Common myeloid progenitor, CD34-positive (primary cell): ENCODE measurements at regions not wholly inside any gene's neighbourhood (a gene's known extent, or its start where the extent isn't known, plus 50 kb on each side); places are given as distances from the start of the nearest gene placed in this dataset.

Experiments used
- CTCF ChIA-PET: fragments of 350-600 bp; sonication (Branson Sonifier 250); formaldehyde crosslinking; loops from one replicate; lab custom pipeline; 2021; ENCODE audit warnings: antibody characterized with exemption; lab: Charles Lee
- POLR2A ChIA-PET: fragments of 350-600 bp; sonication (Branson Sonifier 250); formaldehyde crosslinking; loops from one replicate; lab custom pipeline; 2021; ENCODE audit warnings: antibody characterized with exemption; lab: Charles Lee
- DNase-seq, 3 donors: peaks; one replicate each; pipeline versions ENCODE4 v3.0.0 to v3.0.0-alpha.2; 2013
- H3K27ac ChIP-seq, 2 experiments: 1 replicate in 1 of 2; 2 replicates in 1 of 2; pipeline ENCODE4 v1.7.0; 2013; ENCODE audit warnings: inconsistent platforms in 2 of 2, low read length in 2 of 2, mild to moderate bottlenecking in 2 of 2, low read depth in 1 of 2, moderate library complexity in 1 of 2; ENCODE audit not compliant: severe bottlenecking in 2 of 2, insufficient read depth in 1 of 2, poor library complexity in 1 of 2
- H3K27me3 ChIP-seq, 5 experiments: replicated peaks in 2 of 5; 1 replicate in 3 of 5; 2 replicates in 2 of 5; pipeline versions ENCODE4 v1.6.1 to v1.7.0; 2013; ENCODE audit warnings: low read length in 4 of 5, mild to moderate bottlenecking in 2 of 5, moderate library complexity in 2 of 5, inconsistent platforms in 1 of 5; ENCODE audit not compliant: insufficient read depth in 5 of 5, control insufficient read depth in 4 of 5
- H3K36me3 ChIP-seq, 4 experiments: 1 replicate in 2 of 4; 2 replicates in 2 of 4; pipeline versions ENCODE4 v1.6.1 to v1.7.0; 2013; ENCODE audit warnings: low read length in 3 of 4, control low read depth in 1 of 4, mild to moderate bottlenecking in 1 of 4; ENCODE audit not compliant: control insufficient read depth in 4 of 4, insufficient read depth in 4 of 4
- H3K4me1 ChIP-seq, 4 experiments: 1 replicate in 3 of 4; 2 replicates in 1 of 4; pipeline versions ENCODE4 v1.6.1 to v1.7.1; 2013; ENCODE audit warnings: low read length in 3 of 4, mild to moderate bottlenecking in 3 of 4, control low read depth in 1 of 4, inconsistent platforms in 1 of 4, moderate library complexity in 1 of 4; ENCODE audit not compliant: control insufficient read depth in 4 of 4, insufficient read depth in 4 of 4; ENCODE audit errors: control extremely low read depth in 1 of 4
- H3K4me3 ChIP-seq, 7 experiments: 1 replicate in 4 of 7; 2 replicates in 3 of 7; pipeline versions ENCODE4 v1.5.1 to v1.7.0; 2013; ENCODE audit warnings: mild to moderate bottlenecking in 7 of 7, low read length in 6 of 7, moderate library complexity in 6 of 7, inconsistent platforms in 2 of 7, low read depth in 2 of 7, control low read depth in 1 of 7; ENCODE audit not compliant: insufficient read depth in 4 of 7, control insufficient read depth in 1 of 7; ENCODE audit errors: extremely low read depth in 1 of 7
- H3K9me3 ChIP-seq, 5 experiments: 1 replicate in 4 of 5; 2 replicates in 1 of 5; pipeline versions ENCODE4 v1.6.1 to v1.7.1; 2013; ENCODE audit warnings: low read length in 4 of 5, mild to moderate bottlenecking in 2 of 5, inconsistent platforms in 1 of 5, low read depth in 1 of 5, moderate library complexity in 1 of 5; ENCODE audit not compliant: control insufficient read depth in 4 of 5, insufficient read depth in 2 of 5; ENCODE audit errors: control extremely low read depth in 1 of 5
- WGBS: methylation state at CpG from one replicate; pipeline ENCODE4 v1.1.5; 2013; ENCODE audit not compliant: insufficient coverage; 5-methylcytosine and 5-hydroxymethylcytosine counted together

- WGBS, result no CpG with 5 or more reads among the region's 1 CpG
- Histone ChIP-seq H3K4me1 (no peaks in the 10 kb centered on the region), H3K9me3 (no peaks in the 10 kb centered on the region), H3K4me3 (no peak overlapping the region), H3K27ac (no peak overlapping the region), H3K36me3 (no peaks in the 10 kb centered on the region), H3K27me3 (no peaks in the 10 kb centered on the region)
- POLR2A ChIA-PET, result no interaction called here
- DNase-seq, result no peak
- CTCF ChIA-PET, result no interaction called here
Measured at GRCh38 chr5:165083394-165083793, 1578.0 kb downstream of the MAT2B start.

GRCh38 chr5:165086465-165086864 lies 1581.0 kb downstream of the MAT2B start:
- Histone ChIP-seq H3K4me1 (no peaks in the 10 kb centered on the region), H3K27ac (no peak overlapping the region), H3K9me3 (no peaks in the 10 kb centered on the region), H3K4me3 (no peak overlapping the region), H3K27me3 (no peaks in the 10 kb centered on the region), H3K36me3 (no peaks in the 10 kb centered on the region)
- WGBS, result 90% methylated on average over 2 of the region's 2 CpGs
- ChIA-PET POLR2A (no interaction called here), CTCF (no interaction called here)
- no peak for DNase-seq

- Histone ChIP-seq H3K4me3 (no peak overlapping the region), H3K9me3 (peaks cover 0 to 4% (median 4%) of the 10 kb centered on the region in 5 experiments), H3K36me3 (no peaks in the 10 kb centered on the region), H3K27me3 (no peaks in the 10 kb centered on the region), H3K27ac (no peak overlapping the region), H3K4me1 (no peaks in the 10 kb centered on the region)
- no CpG with 5 or more reads among the region's 1 CpG for WGBS
- ChIA-PET CTCF (no interaction called here), POLR2A (interaction anchor here (0.6 kb wide), 1 partner anchor 774 kb away, joined by 3 read pairs; no protein-coding TSS in a partner anchor)
- DNase-seq, result no peak
Measured at GRCh38 chr5:165094782-165095181, 1589.4 kb downstream of the MAT2B start.

DNA sequence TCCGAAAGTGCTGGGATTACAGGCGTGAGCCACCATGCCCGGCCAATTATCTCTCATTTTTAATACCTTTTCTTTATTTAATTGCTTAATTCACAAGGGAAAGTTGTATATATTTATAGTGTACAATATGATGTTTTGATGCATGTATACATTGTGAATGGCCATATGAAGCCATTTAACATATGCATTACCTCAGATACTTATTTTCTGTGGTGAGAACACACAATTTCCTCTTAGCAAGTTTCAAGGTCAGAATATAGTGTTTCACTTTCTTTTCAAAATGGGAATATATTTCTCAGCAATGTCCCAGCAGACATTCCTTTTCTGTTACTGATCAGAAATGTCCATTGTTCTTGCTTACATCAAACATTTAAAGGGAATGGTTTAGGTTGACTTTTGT lies 1596.3 kb downstream of the MAT2B start:
- Histone ChIP-seq H3K4me3 (no peak overlapping the region), H3K36me3 (no peaks in the 10 kb centered on the region), H3K4me1 (no peaks in the 10 kb centered on the region), H3K9me3 (peaks cover 0 to 8% (median 4%) of the 10 kb centered on the region in 5 experiments), H3K27ac (no peak overlapping the region), H3K27me3 (no peaks in the 10 kb centered on the region)
- ChIA-PET CTCF (no interaction called here), POLR2A (no interaction called here)
- no peak for DNase-seq
- no CpG with 5 or more reads among the region's 3 CpGs for WGBS

DNA sequence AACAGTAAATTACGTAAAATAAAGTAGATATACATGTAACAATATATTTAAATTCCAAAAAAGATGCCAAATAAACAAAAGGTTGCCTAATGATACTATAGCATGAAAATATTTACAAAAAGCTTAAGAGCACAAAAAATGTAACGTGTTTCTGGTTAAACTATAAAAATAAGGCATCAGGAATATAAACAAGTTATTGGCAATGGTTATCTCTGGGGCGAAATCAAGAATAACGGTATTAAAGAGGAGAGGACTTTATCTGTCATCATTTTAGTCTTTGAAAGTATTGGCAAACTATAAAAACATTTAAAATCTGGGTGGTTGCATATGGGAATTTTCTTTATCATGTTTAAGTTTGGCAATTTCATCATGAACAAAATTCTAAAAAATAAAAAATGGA lies 1599.2 kb downstream of the MAT2B start:
- CTCF ChIA-PET, result no interaction called here
- H3K36me3 ChIP-seq, result no peaks in the 10 kb centered on the region
- no peak for DNase-seq
- POLR2A ChIA-PET, result no interaction called here
- H3K27ac ChIP-seq, result no peak overlapping the region
- no CpG with 5 or more reads among the region's 4 CpGs for WGBS
- peaks cover 0 to 6% (median under 1%) of the 10 kb centered on the region in 5 experiments for H3K9me3 ChIP-seq
- no peaks in the 10 kb centered on the region for H3K4me1 ChIP-seq
- no peaks in the 10 kb centered on the region for H3K27me3 ChIP-seq
- no peak overlapping the region for H3K4me3 ChIP-seq

DNA sequence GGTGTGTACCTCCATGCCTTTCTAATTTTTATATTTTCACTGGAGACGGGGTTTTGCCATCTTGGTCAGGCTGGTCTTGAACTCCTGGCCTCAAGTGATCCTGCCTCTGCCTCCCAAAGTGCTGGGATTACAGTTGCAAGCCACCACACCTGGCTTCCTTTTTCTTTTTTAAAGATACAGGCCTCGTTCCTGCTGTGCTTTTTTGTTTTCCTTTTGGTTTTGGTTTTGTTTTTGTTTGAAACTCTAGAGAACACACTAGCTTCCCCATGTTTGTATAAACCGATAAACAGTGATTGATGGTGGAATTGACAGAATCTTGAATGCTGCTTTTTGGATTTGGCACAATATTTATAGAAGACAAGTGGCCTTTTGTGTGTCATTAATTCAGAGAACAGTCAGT lies 1603.4 kb downstream of the MAT2B start:
- 93% methylated on average over 1 of the region's 3 CpGs for WGBS
- DNase-seq, result no peak
- no peak overlapping the region for H3K27ac ChIP-seq
- ChIA-PET POLR2A (no interaction called here), CTCF (no interaction called here)
- no peaks in the 10 kb centered on the region for H3K36me3 ChIP-seq
- H3K4me1 ChIP-seq, result no peaks in the 10 kb centered on the region
- H3K27me3 ChIP-seq, result no peaks in the 10 kb centered on the region
- no peak overlapping the region for H3K4me3 ChIP-seq
- H3K9me3 ChIP-seq, result no peaks in the 10 kb centered on the region

GRCh38 chr5:165119175-165119574 lies 1613.8 kb downstream of the MAT2B start:
- WGBS, result 33% methylated on average over 1 of the region's 2 CpGs
- ChIA-PET CTCF (no interaction called here), POLR2A (interaction anchor here (0.6 kb wide), 1 partner anchor 1540 kb away, joined by 4 read pairs; no protein-coding TSS in a partner anchor)
- Histone ChIP-seq H3K27me3 (no peaks in the 10 kb centered on the region), H3K4me1 (peaks cover 0 to 7% (median 2%) of the 10 kb centered on the region in 4 experiments), H3K4me3 (no peak overlapping the region), H3K9me3 (peaks cover 0 to 4% (median 2%) of the 10 kb centered on the region in 5 experiments), H3K27ac (no peak overlapping the region), H3K36me3 (no peaks in the 10 kb centered on the region)
- DNase-seq, result peak in 2 of 3 donors; percentile 41 to 69
